ENCODE measurements at regions not wholly inside any gene's neighbourhood (a gene's known extent, or its start where the extent isn't known, plus 50 kb on each side); places are given as distances from the start of the nearest gene placed in this dataset.
"Not testable (repeated sequence)": the region's sequence is repeated elsewhere in the genome, so short reads cannot be mapped to it uniquely, and the experiment has no call there.

GRCh38 chr13:24931450-24932251, 164.3 kb upstream of the PABPC3 start:
- no peak for DNase-seq (ENCODE audit: low read depth in 2 of 2)

GRCh38 chr13:24933106-24934023, 162.6 kb upstream of the PABPC3 start:
- DNase-seq (ENCODE audit: low read depth in 2 of 2), result not testable (repeated sequence)

- DNase-seq (ENCODE audit: low read depth in 2 of 2), result not testable (repeated sequence)
Observed at GRCh38 chr13:24934024-24934385, 161.9 kb upstream of the PABPC3 start.

- DNase-seq (ENCODE audit: low read depth in 2 of 2), result no peak
Observed at GRCh38 chr13:24938966-24939365, 157.0 kb upstream of the PABPC3 start.

GRCh38 chr13:24941023-24941713, 154.8 kb upstream of the PABPC3 start:
- DNase-seq (ENCODE audit: low read depth in 2 of 2), result not testable (repeated sequence)

- DNase-seq (ENCODE audit: low read depth in 2 of 2), result no peak
Observed at GRCh38 chr13:24943136-24943535, 152.8 kb upstream of the PABPC3 start.

- DNase-seq (ENCODE audit: low read depth in 2 of 2), result not testable (repeated sequence)
Observed at GRCh38 chr13:24944073-24944472, 151.9 kb upstream of the PABPC3 start.

GRCh38 chr13:24948977-24949376, 147.0 kb upstream of the PABPC3 start:
- not testable (repeated sequence) for DNase-seq (ENCODE audit: low read depth in 2 of 2)

- not testable (repeated sequence) for DNase-seq (ENCODE audit: low read depth in 2 of 2)
Observed at GRCh38 chr13:24950611-24951010, 145.3 kb upstream of the PABPC3 start.

- not testable (repeated sequence) for DNase-seq (ENCODE audit: low read depth in 2 of 2)
Observed at GRCh38 chr13:24967970-24968369, 128.0 kb upstream of the PABPC3 start.

GRCh38 chr13:24968416-24968815, 127.5 kb upstream of the PABPC3 start:
- not testable (repeated sequence) for DNase-seq (ENCODE audit: low read depth in 2 of 2)

- not testable (repeated sequence) for DNase-seq (ENCODE audit: low read depth in 2 of 2)
Observed at GRCh38 chr13:24973102-24973501, 122.8 kb upstream of the PABPC3 start.

GRCh38 chr13:24981181-24981803, 114.6 kb upstream of the PABPC3 start:
- not testable (repeated sequence) for DNase-seq (ENCODE audit: low read depth in 2 of 2)

GRCh38 chr13:24982333-24982999, 113.5 kb upstream of the PABPC3 start:
- no peak for DNase-seq (ENCODE audit: low read depth in 2 of 2)

GRCh38 chr13:24983094-24983493, 112.8 kb upstream of the PABPC3 start:
- DNase-seq (ENCODE audit: low read depth in 2 of 2), result no peak

- DNase-seq (ENCODE audit: low read depth in 2 of 2), result no peak
Observed at GRCh38 chr13:24984134-24984533, 111.8 kb upstream of the PABPC3 start.

- no peak for DNase-seq (ENCODE audit: low read depth in 2 of 2)
Observed at GRCh38 chr13:24985107-24985506, 110.8 kb upstream of the PABPC3 start.

- DNase-seq (ENCODE audit: low read depth in 2 of 2), result no peak
Observed at GRCh38 chr13:24985896-24986295, 110.0 kb upstream of the PABPC3 start.

GRCh38 chr13:24986826-24987225, 109.1 kb upstream of the PABPC3 start:
- DNase-seq (ENCODE audit: low read depth in 2 of 2), result no peak

- not testable (repeated sequence) for DNase-seq (ENCODE audit: low read depth in 2 of 2)
Observed at GRCh38 chr13:24989959-24990358, 106.0 kb upstream of the PABPC3 start.

- DNase-seq (ENCODE audit: low read depth in 2 of 2), result not testable (repeated sequence)
Observed at GRCh38 chr13:24992946-24993345, 103.0 kb upstream of the PABPC3 start.
